ENCODE measurements at regions not wholly inside any gene's neighbourhood (a gene's known extent, or its start where the extent isn't known, plus 50 kb on each side); places are given as distances from the start of the nearest gene placed in this dataset.

- Histone ChIP-seq H2BK15ac (ENCODE audit: low read depth, low read length) (no peak overlapping the region), H3K56ac (ENCODE audit: extremely low read depth, insufficient read depth, low read length) (no peak overlapping the region), H4K8ac (ENCODE audit: low read depth in 2 of 2, low read length in 2 of 2) (no peak overlapping the region), H2AFZ (replicated peaks; ENCODE audit: low read length, poor library complexity) (no peak overlapping the region), H3K4ac (ENCODE audit: low read depth, low read length) (no peak overlapping the region), H3K23ac (ENCODE audit: low read depth, low read length) (no peak overlapping the region), H2BK20ac (ENCODE audit: low read depth, low read length) (no peak overlapping the region), H4K91ac (ENCODE audit: insufficient read depth, low read depth, low read length) (no peak overlapping the region), H4K5ac (ENCODE audit: low read depth, low read length) (no peak overlapping the region), H3K9me1 (ENCODE audit: insufficient read depth, low read length) (no peaks in the 10 kb centered on the region), H2AK9ac (replicated peaks; ENCODE audit: low read depth, low read length, poor library complexity) (no peak overlapping the region), H3K4me1 (ENCODE audit: control insufficient read depth, insufficient read depth, low read length) (no peaks in the 10 kb centered on the region), H3K4me2 (ENCODE audit: low read depth, low read length) (no peak overlapping the region), H3K27ac (ENCODE audit: insufficient read depth, low read length) (no peak overlapping the region), H2AK5ac (ENCODE audit: low read depth, low read length) (no peak overlapping the region), H4K20me1 (ENCODE audit: insufficient read depth, low read length) (no peaks in the 10 kb centered on the region), H3K36me3 (ENCODE audit: control insufficient read depth, insufficient read depth, low read length) (no peaks in the 10 kb centered on the region), H3K9me3 (ENCODE audit: control insufficient read depth, insufficient read depth, low read length) (peaks cover 45% of the 10 kb centered on the region), H3K4me3 (ENCODE audit: insufficient read depth, low read depth, low read length) (no peak overlapping the region), H3K14ac (replicated peaks; ENCODE audit: low read depth, low read length) (no peak overlapping the region), H3K27me3 (ENCODE audit: control insufficient read depth, insufficient read depth, low read length) (no peaks in the 10 kb centered on the region), H3K18ac (ENCODE audit: low read depth, low read length) (no peak overlapping the region), H2BK120ac (ENCODE audit: low read depth, low read length) (no peak overlapping the region), H3K9ac (ENCODE audit: low read depth, low read length) (no peak overlapping the region), H3K79me1 (ENCODE audit: low read depth in 1 of 2, low read length in 2 of 2) (no peaks in the 10 kb centered on the region), H2BK5ac (ENCODE audit: low read depth, low read length, poor library complexity, severe bottlenecking) (no peak overlapping the region)
- CTCF ChIA-PET, result no interaction called here
- POLR2A ChIA-PET (ENCODE audit: unreplicated experiment), result no interaction called here
- TF ChIP-seq SMC3 (IDR thresholded peaks at IDR 0.05; ENCODE audit: low read depth, low read length) (no peak), CEBPB (IDR thresholded peaks at IDR 0.05; ENCODE audit: low read depth, low read length) (no peak), NFE2L2 (IDR thresholded peaks at IDR 0.05; ENCODE audit: low read depth, low read length) (no peak), MAZ (IDR thresholded peaks at IDR 0.05; ENCODE audit: borderline replicate concordance, low read depth, low read length) (no peak), RFX5 (IDR thresholded peaks at IDR 0.05; ENCODE audit: low read depth, low read length) (no peak), USF2 (IDR thresholded peaks at IDR 0.05; ENCODE audit: low read depth, low read length) (no peak), BHLHE40 (IDR thresholded peaks at IDR 0.05; ENCODE audit: low read depth, low read length) (no peak), ELK1 (IDR thresholded peaks at IDR 0.05; ENCODE audit: borderline replicate concordance, low read depth, low read length) (no peak), MXI1 (IDR thresholded peaks at IDR 0.05; ENCODE audit: borderline replicate concordance, low read depth, low read length) (no peak), RCOR1 (IDR thresholded peaks at IDR 0.05; ENCODE audit: insufficient replicate concordance, low read length) (no peak), MAFK (IDR thresholded peaks at IDR 0.05; ENCODE audit: low read depth, low read length) (no peak)
- DNase-seq (no peak), ATAC-seq (ENCODE audit: low read depth) (no peak)
- in situ Hi-C loops (cut with MboI; ENCODE audit: low sequenced_read_pairs), result no loop called here
- dilution Hi-C loops (cut with HindIII; ENCODE audit: low sequenced_read_pairs, unreplicated experiment), result no loop called here
- BruUV-seq (replicated peaks), result no TSS peak
- 73% methylated on average over 3 of the region's 9 CpGs; no CpG with 5 or more reads in 1 of the 2 experiments for WGBS, 2 experiments (ENCODE audit: extremely low coverage in 2 of 2, insufficient read length in 1 of 2)
- intact Hi-C loops (cut with micrococcal nuclease), result no loop called here
These were observed 309.9 kb downstream of the VRK1 start for GRCh38 chr14:97107080-97107479.

Measured in IMR-90 (cell line).